H1 (cell line): ENCODE measurements at regions not wholly inside any gene's neighbourhood (a gene's known extent, or its start where the extent isn't known, plus 50 kb on each side); places are given as distances from the start of the nearest gene placed in this dataset.

Experiments used
- CTCF ChIA-PET: fragments of 300-600 bp; sonication (Branson Sonifier 250); formaldehyde crosslinking; loops from one replicate; lab custom pipeline; 2021; ENCODE audit not compliant: partially characterized antibody; lab: Charles Lee
- POLR2A ChIA-PET: fragments of 300-600 bp; sonication (Branson Sonifier 250); formaldehyde crosslinking; loops from one replicate; lab custom pipeline; 2021; ENCODE audit warnings: inconsistent platforms; ENCODE audit not compliant: partially characterized antibody; lab: Charles Lee
- DNase-seq, 2 experiments: peaks; one replicate each; pipeline versions ENCODE4 v3.0.0 to v3.0.0-alpha.2; 2010 to 2022; ENCODE audit warnings: low spot score in 2 of 2, low read depth in 1 of 2, mixed read lengths in 1 of 2
- FAIRE-seq: peaks from 2 replicates; lab custom pipeline; 2011; peaks lifted over from hg19 to GRCh38; lab: Jason Lieb, UNC
- H2AFZ ChIP-seq: 2 replicates; pipeline ENCODE4 v1.8.1; 2012; ENCODE audit warnings: low read length, inconsistent platforms
- H2AK5ac ChIP-seq: 2 replicates; pipeline ENCODE4 v1.6.1; 2013; ENCODE audit warnings: low read depth, low read length
- H2BK120ac ChIP-seq: replicated peaks from 2 replicates; pipeline ENCODE3; 2013; ENCODE audit warnings: low read depth, low read length, inconsistent platforms
- H2BK12ac ChIP-seq: 2 replicates; pipeline ENCODE4 v1.6.1; 2013; ENCODE audit warnings: low read depth, low read length
- H2BK15ac ChIP-seq: 2 replicates; pipeline ENCODE4 v1.6.1; 2013; ENCODE audit warnings: low read length
- H2BK20ac ChIP-seq: 2 replicates; pipeline ENCODE4 v1.6.1; 2013; ENCODE audit warnings: low read length
- H2BK5ac ChIP-seq: 2 replicates; pipeline ENCODE4 v1.6.1; 2013; ENCODE audit warnings: low read depth, low read length
- H3K14ac ChIP-seq: 2 replicates; pipeline ENCODE4 v1.6.1; 2013; ENCODE audit warnings: inconsistent platforms; ENCODE audit not compliant: insufficient read length
- H3K18ac ChIP-seq: 2 replicates; pipeline ENCODE4 v1.6.1; 2013; ENCODE audit warnings: low read length; ENCODE audit errors: extremely low read depth
- H3K23ac ChIP-seq: 2 replicates; pipeline ENCODE4 v1.6.1; 2013; ENCODE audit warnings: inconsistent platforms; ENCODE audit not compliant: insufficient read length
- H3K23me2 ChIP-seq: 2 replicates; pipeline ENCODE4 v1.6.1; 2013; ENCODE audit warnings: low read depth, low read length
- H3K27ac ChIP-seq: 2 replicates; pipeline ENCODE4 v1.6.1; 2011; ENCODE audit warnings: low read depth, low read length, inconsistent platforms
- H3K27me3 ChIP-seq, 4 experiments: replicated peaks in 1 of 4; 1 replicate in 1 of 4; 2 replicates in 3 of 4; pipeline versions ENCODE4 v1.6.1 to v1.8.1; 2011 to 2013; ENCODE audit warnings: low read length in 3 of 4, mild to moderate bottlenecking in 3 of 4, inconsistent platforms in 2 of 4, mixed read lengths in 2 of 4, moderate library complexity in 1 of 4; ENCODE audit not compliant: control insufficient read depth in 3 of 4, insufficient read depth in 3 of 4; ENCODE audit errors: extremely low read depth in 1 of 4
- H3K36me3 ChIP-seq, 4 experiments: 2 replicates each; pipeline versions ENCODE4 v1.6.1 to v1.8.1; 2011 to 2013; ENCODE audit warnings: mild to moderate bottlenecking in 4 of 4, low read length in 3 of 4, moderate library complexity in 2 of 4, control low read depth in 1 of 4, inconsistent platforms in 1 of 4; ENCODE audit not compliant: insufficient read depth in 4 of 4, control insufficient read depth in 2 of 4
- H3K4ac ChIP-seq: replicated peaks from 2 replicates; pipeline ENCODE3; 2013; ENCODE audit warnings: low read length, low read depth, mixed read lengths, inconsistent platforms; ENCODE audit not compliant: insufficient read length
- H3K4me1 ChIP-seq, 4 experiments: replicated peaks in 1 of 4; 1 replicate in 1 of 4; 2 replicates in 3 of 4; pipeline versions ENCODE4 v1.6.1 to v1.8.1; 2011 to 2013; ENCODE audit warnings: low read length in 3 of 4, inconsistent platforms in 2 of 4, mixed read lengths in 1 of 4; ENCODE audit not compliant: insufficient read depth in 4 of 4, control insufficient read depth in 3 of 4
- H3K4me2 ChIP-seq, 2 experiments: 2 replicates each; pipeline versions ENCODE4 v1.6.1 to v1.8.1; 2011 to 2013; ENCODE audit warnings: low read depth in 2 of 2, low read length in 2 of 2, control low read depth in 1 of 2, inconsistent platforms in 1 of 2, mild to moderate bottlenecking in 1 of 2; ENCODE audit not compliant: insufficient read depth in 1 of 2
- H3K4me3 ChIP-seq, 4 experiments: fragments of 200-600, 300-600 bp in 1 of 4; sonication (generic), shearing (Covaris generic), sonication (Bioruptor Twin) in 1 of 4; 2 replicates each; pipeline versions ENCODE4 v1.5.1 to v1.8.1; 2011 to 2016; ENCODE audit warnings: low read length in 4 of 4, low read depth in 3 of 4, control low read depth in 2 of 4, inconsistent platforms in 2 of 4, mild to moderate bottlenecking in 2 of 4, mixed read lengths in 1 of 4, moderate library complexity in 1 of 4; ENCODE audit not compliant: insufficient read depth in 2 of 4; ENCODE audit errors: extremely low read depth in 1 of 4
- H3K56ac ChIP-seq: replicated peaks from 2 replicates; pipeline ENCODE3; 2013; ENCODE audit warnings: low read depth, mild to moderate bottlenecking, mixed read lengths, low read length, inconsistent platforms; ENCODE audit not compliant: insufficient read length
- H3K79me1 ChIP-seq: 2 replicates; pipeline ENCODE4 v1.6.1; 2013; ENCODE audit warnings: low read depth, low read length, control low read depth
- H3K79me2 ChIP-seq, 2 experiments: 2 replicates each; pipeline versions ENCODE4 v1.6.1 to v1.8.1; 2012 to 2013; ENCODE audit warnings: low read length in 2 of 2, mild to moderate bottlenecking in 2 of 2, inconsistent platforms in 1 of 2; ENCODE audit not compliant: insufficient read depth in 2 of 2, control insufficient read depth in 1 of 2
- H3K9ac ChIP-seq, 4 experiments: replicated peaks in 1 of 4; 1 replicate in 1 of 4; 2 replicates in 3 of 4; pipeline versions ENCODE4 v1.6.1 to v1.8.1; 2011 to 2013; ENCODE audit warnings: low read depth in 3 of 4, low read length in 3 of 4, control low read depth in 2 of 4, mild to moderate bottlenecking in 2 of 4, moderate library complexity in 2 of 4, inconsistent platforms in 1 of 4; ENCODE audit errors: extremely low read depth in 1 of 4
- H3K9me3 ChIP-seq, 2 experiments: 2 replicates each; pipeline versions ENCODE4 v1.6.1 to v1.8.1; 2012 to 2013; ENCODE audit warnings: mild to moderate bottlenecking in 2 of 2, moderate library complexity in 2 of 2, control low read depth in 1 of 2, inconsistent platforms in 1 of 2, low read depth in 1 of 2, low read length in 1 of 2, mixed read lengths in 1 of 2; ENCODE audit not compliant: insufficient read depth in 2 of 2
- H4K20me1 ChIP-seq, 2 experiments: replicated peaks in 1 of 2; 2 replicates each; pipeline versions ENCODE3 to v1.8.1; 2011 to 2013; ENCODE audit warnings: inconsistent platforms in 2 of 2, low read length in 2 of 2, mild to moderate bottlenecking in 1 of 2; ENCODE audit not compliant: insufficient read depth in 2 of 2, control insufficient read depth in 1 of 2
- H4K5ac ChIP-seq: 2 replicates; pipeline ENCODE4 v1.6.1; 2013; ENCODE audit warnings: low read length, low read depth, mixed read lengths, inconsistent platforms; ENCODE audit not compliant: insufficient read length
- H4K8ac ChIP-seq: 2 replicates; pipeline ENCODE4 v1.8.0; 2013; ENCODE audit warnings: mild to moderate bottlenecking, moderate library complexity, low read length, inconsistent platforms; ENCODE audit not compliant: insufficient read depth; ENCODE audit errors: extremely low read depth
- H4K91ac ChIP-seq: replicated peaks from 2 replicates; pipeline ENCODE3; 2013; ENCODE audit warnings: low read length, mixed read lengths, inconsistent platforms; ENCODE audit not compliant: insufficient read length
- ATF2 ChIP-seq: IDR thresholded peaks from 2 replicates; pipeline ENCODE4 v1.6.1; 2012; ENCODE audit warnings: low read length, inconsistent platforms
- PHF8 ChIP-seq: fragments of 200-600 bp; sonication (generic); conservative IDR thresholded peaks from 2 replicates; pipeline ENCODE4 v1.7.1; 2012; ENCODE audit warnings: low read depth, mild to moderate bottlenecking, inconsistent platforms, low read length, moderate library complexity
- WGBS, 2 experiments: shearing (Covaris generic) in 1 of 2; methylation state at CpG; one replicate each; pipeline versions ENCODE4 v1.1.6 to v1.1.7; 2013 to 2015; ENCODE audit warnings: low lambda C conversion rate in 2 of 2, mixed read lengths in 2 of 2, inconsistent platforms in 1 of 2, low coverage in 1 of 2, missing lambda C conversion rate in 1 of 2; ENCODE audit not compliant: insufficient replicate concordance in 2 of 2, insufficient coverage in 1 of 2, insufficient read length in 1 of 2; ENCODE audit errors: extremely low coverage in 1 of 2, missing lambda C conversion rate in 1 of 2; 5-methylcytosine and 5-hydroxymethylcytosine counted together

GRCh38 chr16:86126891-86127290, 227.9 kb downstream of the IRF8 start:
- TF ChIP-seq PHF8 (no peak), ATF2 (no peak)
- no peaks in the 10 kb centered on the region for H3K79me1 ChIP-seq
- H4K5ac ChIP-seq = no peak overlapping the region
- CTCF ChIA-PET = interaction anchor here (0.6 kb wide), 1 partner anchor 156 kb away, joined by 3 read pairs; no protein-coding TSS in a partner anchor
- H4K8ac ChIP-seq = no peak overlapping the region
- POLR2A ChIA-PET = no interaction called here
- DNase-seq = no peak
- no peak overlapping the region for H2BK20ac ChIP-seq
- WGBS, 2 experiments = 95% methylated on average over 12 of the region's 12 CpGs; no CpG with 5 or more reads in 1 of the 2 experiments
- no peak overlapping the region for H2BK5ac ChIP-seq
- no peak overlapping the region for H2BK12ac ChIP-seq
- no peak for FAIRE-seq
- H3K4me3 ChIP-seq = no peak overlapping the region
- no peak overlapping the region for H3K9ac ChIP-seq
- no peak overlapping the region for H3K14ac ChIP-seq
- no peak overlapping the region for H2AFZ ChIP-seq
- no peaks in the 10 kb centered on the region for H3K23me2 ChIP-seq
- no peak overlapping the region for H4K91ac ChIP-seq
- H4K20me1 ChIP-seq = no peaks in the 10 kb centered on the region
- H3K27ac ChIP-seq = no peak overlapping the region
- H3K4me1 ChIP-seq = peaks cover 0 to 8% (median 1%) of the 10 kb centered on the region in 4 experiments; a peak in 2 of 7 replicates
- H3K4ac ChIP-seq = no peak overlapping the region
- H2AK5ac ChIP-seq = no peak overlapping the region
- H3K23ac ChIP-seq = no peak overlapping the region
- H3K4me2 ChIP-seq = no peak overlapping the region
- H3K18ac ChIP-seq = no peak overlapping the region
- H3K56ac ChIP-seq = no peak overlapping the region
- H2BK15ac ChIP-seq = no peak overlapping the region
- H3K36me3 ChIP-seq = no peaks in the 10 kb centered on the region
- no peak overlapping the region for H2BK120ac ChIP-seq
- no peaks in the 10 kb centered on the region for H3K27me3 ChIP-seq
- no peaks in the 10 kb centered on the region for H3K79me2 ChIP-seq
- H3K9me3 ChIP-seq = no peaks in the 10 kb centered on the region
